GM23248 (cell line): ENCODE measurements at regions not wholly inside any gene's neighbourhood (a gene's known extent, or its start where the extent isn't known, plus 50 kb on each side); places are given as distances from the start of the nearest gene placed in this dataset.

ENCODE experiments used
- DNase-seq: peaks from one replicate; pipeline ENCODE4 v3.0.0-alpha.2; 2015
- H2AFZ ChIP-seq: fragments of 200-600 bp; sonication (generic); 2 replicates; pipeline ENCODE4 v1.6.1; 2016; ENCODE audit warnings: antibody characterized with exemption
- H3F3A ChIP-seq: fragments of 200-600 bp; sonication (generic); 2 replicates; pipeline ENCODE4 v1.6.1; 2016; ENCODE audit warnings: mild to moderate bottlenecking, antibody characterized with exemption, mixed run types; ENCODE audit not compliant: insufficient read depth
- H3K27ac ChIP-seq: fragments of 200-600 bp; sonication (generic); 2 replicates; pipeline ENCODE4 v1.5.1; 2016; ENCODE audit warnings: mild to moderate bottlenecking
- H3K27me3 ChIP-seq: fragments of 200-600 bp; sonication (generic); replicated peaks from 2 replicates; pipeline ENCODE4 v1.6.1; 2016; ENCODE audit warnings: mild to moderate bottlenecking; ENCODE audit not compliant: insufficient read depth
- H3K36me3 ChIP-seq: fragments of 200-600 bp; sonication (generic); 2 replicates; pipeline ENCODE4 v1.6.1; 2016; ENCODE audit warnings: low read depth, mild to moderate bottlenecking
- H3K4me1 ChIP-seq: fragments of 200-600 bp; sonication (generic); 2 replicates; pipeline ENCODE4 v1.6.1; 2016; ENCODE audit warnings: mild to moderate bottlenecking; ENCODE audit not compliant: insufficient read depth
- H3K4me2 ChIP-seq: fragments of 200-600 bp; sonication (generic); one replicate; pipeline ENCODE4 v1.6.1; 2016; ENCODE audit warnings: mild to moderate bottlenecking; ENCODE audit not compliant: unreplicated experiment
- H3K4me3 ChIP-seq: fragments of 200-600 bp; sonication (generic); 2 replicates; pipeline ENCODE4 v1.5.1; 2016; ENCODE audit warnings: mild to moderate bottlenecking
- H3K79me2 ChIP-seq: fragments of 200-600 bp; sonication (generic); 2 replicates; pipeline ENCODE4 v1.6.1; 2016; ENCODE audit warnings: mild to moderate bottlenecking; ENCODE audit not compliant: insufficient read depth
- H3K9ac ChIP-seq: fragments of 200-600 bp; sonication (generic); 2 replicates; pipeline ENCODE4 v1.6.1; 2016; ENCODE audit warnings: mild to moderate bottlenecking
- H3K9me2 ChIP-seq: fragments of 200-600 bp; sonication (generic); 2 replicates; pipeline ENCODE4 v1.6.1; 2016; ENCODE audit warnings: mixed run types, mild to moderate bottlenecking, moderate library complexity; ENCODE audit not compliant: insufficient read depth
- H3K9me3 ChIP-seq: fragments of 200-600 bp; sonication (generic); one replicate; pipeline ENCODE4 v1.6.1; 2017; ENCODE audit warnings: low read depth
- H4K20me1 ChIP-seq: fragments of 200-600 bp; sonication (generic); 2 replicates; pipeline ENCODE4 v1.6.0; 2016; ENCODE audit not compliant: insufficient read depth
- EZH2 ChIP-seq: fragments of 200-600 bp; sonication (generic); IDR thresholded peaks from 2 replicates; pipeline ENCODE4 v1.6.1; 2018; ENCODE audit warnings: antibody characterized with exemption, mild to moderate bottlenecking; ENCODE audit not compliant: insufficient read depth, poor library complexity, severe bottlenecking
- EZH2phosphoT487 ChIP-seq: fragments of 200-600 bp; sonication (generic); IDR thresholded peaks from 2 replicates; pipeline ENCODE4 v1.6.1; 2018; ENCODE audit warnings: antibody characterized with exemption, moderate library complexity, mild to moderate bottlenecking, low read depth; ENCODE audit not compliant: insufficient read depth
- WGBS, 2 experiments: methylation state at CpG; one replicate each; pipeline ENCODE4 v1.1.6; 2015 to 2017; ENCODE audit warnings: low lambda C conversion rate in 2 of 2, low coverage in 1 of 2; ENCODE audit errors: missing lambda C conversion rate in 2 of 2; 5-methylcytosine and 5-hydroxymethylcytosine counted together
- in situ Hi-C: fragments of 300-500 bp; cut with MboI; formaldehyde crosslinking; loops from 2 replicates; pipeline ENCODE4 v1.15.0; 2020

GRCh38 chr10:78437998-78438906 is 404.6 kb downstream of the RPS24 start:
- H3K9ac ChIP-seq = no peak overlapping the region
- no peak overlapping the region for H3K4me3 ChIP-seq
- no peaks in the 10 kb centered on the region for H3K27me3 ChIP-seq
- H3F3A ChIP-seq = no peaks in the 10 kb centered on the region
- WGBS, 2 experiments = 77 to 87% methylated on average over 9 of the region's 9 CpGs
- in situ Hi-C loops = no loop called here
- no peaks in the 10 kb centered on the region for H4K20me1 ChIP-seq
- no peaks in the 10 kb centered on the region for H3K9me2 ChIP-seq
- no peak overlapping the region for H3K4me2 ChIP-seq
- H3K79me2 ChIP-seq = no peaks in the 10 kb centered on the region
- H2AFZ ChIP-seq = no peak overlapping the region
- DNase-seq = no peak
- no peak for TF ChIP-seq EZH2phosphoT487
- TF ChIP-seq EZH2 = no peak
- H3K36me3 ChIP-seq = no peaks in the 10 kb centered on the region
- no peak overlapping the region for H3K27ac ChIP-seq
- no peaks in the 10 kb centered on the region for H3K4me1 ChIP-seq
- no peaks in the 10 kb centered on the region for H3K9me3 ChIP-seq

- H4K20me1 ChIP-seq = no peaks in the 10 kb centered on the region
- H3K9me2 ChIP-seq = no peaks in the 10 kb centered on the region
- H3F3A ChIP-seq = no peaks in the 10 kb centered on the region
- H3K36me3 ChIP-seq = no peaks in the 10 kb centered on the region
- DNase-seq = no peak
- H2AFZ ChIP-seq = no peak overlapping the region
- no peak overlapping the region for H3K4me3 ChIP-seq
- WGBS, 2 experiments = 81 to 87% methylated on average over 12 of the region's 12 CpGs
- no peaks in the 10 kb centered on the region for H3K9me3 ChIP-seq
- TF ChIP-seq EZH2phosphoT487 (no peak), EZH2 (no peak)
- no peaks in the 10 kb centered on the region for H3K79me2 ChIP-seq
- H3K27ac ChIP-seq = no peak overlapping the region
- in situ Hi-C loops = no loop called here
- no peak overlapping the region for H3K9ac ChIP-seq
- H3K27me3 ChIP-seq = no peaks in the 10 kb centered on the region
- no peak overlapping the region for H3K4me2 ChIP-seq
- no peaks in the 10 kb centered on the region for H3K4me1 ChIP-seq
Observed at GRCh38 chr10:78438907-78439809, 405.5 kb downstream of the RPS24 start.

- Histone ChIP-seq H3K27me3 (no peaks in the 10 kb centered on the region), H3K79me2 (no peaks in the 10 kb centered on the region), H3K9me2 (no peaks in the 10 kb centered on the region), H4K20me1 (no peaks in the 10 kb centered on the region), H2AFZ (no peak overlapping the region), H3K36me3 (no peaks in the 10 kb centered on the region), H3K4me1 (no peaks in the 10 kb centered on the region), H3K27ac (no peak overlapping the region), H3K9me3 (no peaks in the 10 kb centered on the region), H3F3A (no peaks in the 10 kb centered on the region), H3K9ac (no peak overlapping the region), H3K4me3 (no peak overlapping the region), H3K4me2 (no peak overlapping the region)
- no peak for DNase-seq
- in situ Hi-C loops = no loop called here
- TF ChIP-seq EZH2phosphoT487 = no peak
- WGBS, 2 experiments = 92 to 95% methylated on average over 4 of the region's 4 CpGs
Observed at GRCh38 chr10:78441010-78441409, 407.3 kb downstream of the RPS24 start.

GRCh38 chr10:78441694-78442093 is 408.0 kb downstream of the RPS24 start:
- H3K36me3 ChIP-seq = no peaks in the 10 kb centered on the region
- H4K20me1 ChIP-seq = no peaks in the 10 kb centered on the region
- no peak overlapping the region for H3K9ac ChIP-seq
- no peaks in the 10 kb centered on the region for H3K79me2 ChIP-seq
- no peaks in the 10 kb centered on the region for H3K9me2 ChIP-seq
- peaks cover 3% of the 10 kb centered on the region; the same call in 1 of the 2 replicates for H3K4me1 ChIP-seq
- no peaks in the 10 kb centered on the region for H3K9me3 ChIP-seq
- H3K27ac ChIP-seq = no peak overlapping the region
- no peak for TF ChIP-seq EZH2
- TF ChIP-seq EZH2phosphoT487 = no peak
- H3K4me2 ChIP-seq = no peak overlapping the region
- H3K4me3 ChIP-seq = no peak overlapping the region
- H3F3A ChIP-seq = no peaks in the 10 kb centered on the region
- in situ Hi-C loops = no loop called here
- DNase-seq = no peak
- H2AFZ ChIP-seq = no peak overlapping the region
- WGBS, 2 experiments = 93 to 97% methylated on average over 5 of the region's 5 CpGs
- no peaks in the 10 kb centered on the region for H3K27me3 ChIP-seq
